GM13977 (cell line): ENCODE measurements at regions not wholly inside any gene's neighbourhood (a gene's known extent, or its start where the extent isn't known, plus 50 kb on each side); places are given as distances from the start of the nearest gene placed in this dataset.
A peak's percentile ranks its signal among the peaks of the same experiment; 100 is the strongest.

Source experiments
- DNase-seq: peaks from one replicate; pipeline ENCODE4 v3.0.0; 2012; ENCODE audit warnings: low spot score
- in situ Hi-C: fragments of 300-500 bp; cut with MboI; formaldehyde crosslinking; loops from one replicate; pipeline ENCODE4 v1.12.0; 2022; ENCODE audit warnings: low sequenced_read_pairs, low pct_unique_long_range_greater_than_20kb, mixed read lengths, inconsistent platforms; ENCODE audit not compliant: unreplicated experiment
- TF ChIP-seq, protein P1 (sequence below): IDR thresholded peaks from 2 replicates; pipeline ENCODE4 v1.5.1; 2012; ENCODE audit warnings: mild to moderate bottlenecking, control low read depth; ENCODE audit not compliant: insufficient read depth; ENCODE audit errors: extremely low read depth, missing control alignments

DNA sequence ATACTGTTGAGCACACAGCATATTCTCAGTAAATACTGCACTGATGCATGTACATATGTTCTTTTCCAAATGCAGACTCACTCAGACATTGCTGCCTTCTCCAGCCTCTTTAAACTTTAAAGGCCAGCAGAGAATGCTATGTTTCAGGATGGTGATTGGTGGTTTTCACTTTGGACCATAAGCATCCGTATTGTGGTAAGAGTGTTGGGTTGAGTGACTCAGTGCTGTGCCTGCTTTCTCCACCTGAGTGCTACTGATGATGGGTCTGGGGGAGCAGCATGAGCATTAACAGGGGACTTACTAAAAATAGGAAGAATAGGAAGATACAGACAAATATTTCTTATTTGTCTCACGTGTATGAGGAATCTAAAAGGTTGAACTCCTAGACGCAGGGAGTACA, 56.3 kb upstream of the ZNF92 start:
- TF ChIP-seq, protein P1, sequence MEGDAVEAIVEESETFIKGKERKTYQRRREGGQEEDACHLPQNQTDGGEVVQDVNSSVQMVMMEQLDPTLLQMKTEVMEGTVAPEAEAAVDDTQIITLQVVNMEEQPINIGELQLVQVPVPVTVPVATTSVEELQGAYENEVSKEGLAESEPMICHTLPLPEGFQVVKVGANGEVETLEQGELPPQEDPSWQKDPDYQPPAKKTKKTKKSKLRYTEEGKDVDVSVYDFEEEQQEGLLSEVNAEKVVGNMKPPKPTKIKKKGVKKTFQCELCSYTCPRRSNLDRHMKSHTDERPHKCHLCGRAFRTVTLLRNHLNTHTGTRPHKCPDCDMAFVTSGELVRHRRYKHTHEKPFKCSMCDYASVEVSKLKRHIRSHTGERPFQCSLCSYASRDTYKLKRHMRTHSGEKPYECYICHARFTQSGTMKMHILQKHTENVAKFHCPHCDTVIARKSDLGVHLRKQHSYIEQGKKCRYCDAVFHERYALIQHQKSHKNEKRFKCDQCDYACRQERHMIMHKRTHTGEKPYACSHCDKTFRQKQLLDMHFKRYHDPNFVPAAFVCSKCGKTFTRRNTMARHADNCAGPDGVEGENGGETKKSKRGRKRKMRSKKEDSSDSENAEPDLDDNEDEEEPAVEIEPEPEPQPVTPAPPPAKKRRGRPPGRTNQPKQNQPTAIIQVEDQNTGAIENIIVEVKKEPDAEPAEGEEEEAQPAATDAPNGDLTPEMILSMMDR, result no peak
- DNase-seq, result no peak
- in situ Hi-C loops, result no loop called here

DNA sequence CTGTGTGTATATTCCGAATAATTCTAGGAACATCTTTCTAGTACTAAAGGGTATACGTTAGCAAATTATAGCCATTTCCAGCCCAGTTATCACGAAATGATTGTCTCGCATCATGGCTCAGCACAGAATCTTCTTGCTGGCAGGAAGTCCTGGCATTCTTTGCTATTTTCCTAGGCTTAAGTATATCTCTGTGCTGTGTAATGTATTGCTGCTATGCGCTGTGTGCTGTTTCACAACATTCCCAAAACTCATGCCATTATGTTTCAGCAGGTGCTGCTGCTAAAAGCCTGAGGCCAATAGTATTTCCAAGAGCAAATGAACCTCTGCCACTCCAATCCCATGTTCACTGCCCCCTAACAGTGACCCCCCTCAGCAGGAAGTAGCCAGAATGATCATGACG, 62.9 kb upstream of the ZNF92 start:
- no peak for DNase-seq
- in situ Hi-C loops, result no loop called here
- TF ChIP-seq, protein P1, result no peak

DNA sequence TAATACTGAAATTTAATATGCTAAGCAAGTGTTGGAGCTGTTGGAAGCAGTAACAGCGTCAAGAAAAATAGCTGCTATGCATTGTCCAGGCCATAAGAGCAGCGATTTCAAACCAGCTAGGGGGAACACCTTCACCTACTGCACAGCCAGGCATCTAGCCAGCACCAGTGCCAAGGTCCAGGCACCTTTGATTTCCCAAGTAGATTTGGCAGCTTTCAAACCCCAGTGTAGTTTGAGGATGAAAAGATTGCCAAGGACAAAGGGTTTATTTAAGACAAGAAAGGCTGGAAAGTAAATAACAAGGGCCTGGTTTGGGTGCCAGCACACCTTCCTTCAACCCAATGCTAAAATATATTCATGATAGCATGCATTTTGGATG, 65.4 kb upstream of the ZNF92 start:
- in situ Hi-C loops, result no loop called here
- TF ChIP-seq, protein P1, result no peak
- no peak for DNase-seq

DNA sequence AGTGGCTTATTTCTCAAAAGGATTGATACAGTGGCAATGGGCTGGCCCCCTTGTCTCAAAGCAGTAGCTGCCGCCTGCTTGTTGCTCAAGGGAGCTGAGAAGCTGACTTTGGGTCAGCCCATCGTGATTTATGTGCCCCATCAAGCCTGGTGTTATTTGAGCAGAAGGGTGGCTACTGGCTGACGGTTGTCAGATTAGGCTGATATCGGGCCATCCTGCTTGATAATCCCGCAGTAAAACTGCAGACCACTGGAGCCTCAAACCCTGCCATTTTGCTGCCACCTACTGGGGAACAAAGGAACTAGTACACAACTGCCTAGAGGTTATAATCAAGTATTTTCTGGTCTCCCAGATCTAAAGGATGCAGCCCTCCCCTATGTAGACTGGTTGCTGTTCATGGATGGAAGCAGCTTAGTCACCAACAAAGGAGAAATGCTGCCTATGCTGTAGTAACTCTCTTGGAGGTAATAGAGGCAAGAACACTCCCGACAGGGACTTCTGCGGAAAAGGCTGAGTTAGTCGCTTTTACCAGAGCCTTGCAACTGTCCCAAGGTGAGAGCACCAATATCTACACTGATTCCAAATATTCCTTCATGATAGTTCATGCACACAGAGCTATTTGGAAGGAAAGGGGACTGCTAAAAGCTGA, 65.9 kb upstream of the ZNF92 start:
- DNase-seq, result peak; percentile 45
- in situ Hi-C loops, result no loop called here
- TF ChIP-seq, protein P1, result peak; percentile 74

DNA sequence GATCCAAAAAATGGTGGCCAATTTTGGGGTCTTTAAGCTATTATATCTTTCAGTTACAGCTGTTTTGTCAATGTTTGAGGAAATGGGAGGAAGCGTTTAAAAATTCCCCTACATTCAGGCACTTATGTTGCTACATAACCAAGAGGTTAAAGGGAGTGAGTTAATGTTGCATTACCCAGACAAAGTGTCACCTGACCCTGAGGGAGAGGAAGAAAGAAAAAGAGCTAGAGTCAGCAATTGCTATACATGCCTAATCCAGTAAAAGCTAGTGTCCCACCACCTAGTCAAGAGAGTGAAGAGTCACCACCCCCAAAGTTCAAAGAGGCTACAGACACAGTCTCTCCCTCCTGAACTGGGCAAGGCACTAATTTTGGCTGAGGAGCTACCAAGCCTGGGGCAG, 69.5 kb upstream of the ZNF92 start:
- TF ChIP-seq, protein P1, result no peak
- no peak for DNase-seq
- in situ Hi-C loops, result no loop called here

DNA sequence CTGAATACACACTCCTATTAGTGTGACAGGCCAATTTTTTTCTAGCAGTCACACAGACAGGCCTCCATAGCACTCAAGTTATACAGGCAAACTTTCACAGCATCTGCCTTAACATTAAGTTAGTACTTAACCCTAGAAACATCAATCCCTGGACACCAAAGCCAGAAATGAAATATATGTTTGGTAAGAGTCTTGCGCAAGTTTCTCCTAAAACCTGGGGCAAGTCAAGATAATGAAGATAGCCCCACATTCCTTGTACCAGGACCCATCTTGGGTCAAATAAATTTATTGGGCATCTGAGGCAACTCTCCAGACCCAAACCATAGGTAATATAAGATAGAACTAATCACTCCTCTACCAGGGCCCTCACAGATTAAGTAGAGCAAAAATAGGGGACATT, 70.8 kb upstream of the ZNF92 start:
- in situ Hi-C loops, result no loop called here
- TF ChIP-seq, protein P1, result no peak
- no peak for DNase-seq
